Ishikawa (cell line): ENCODE measurements at regions not wholly inside any gene's neighbourhood (a gene's known extent, or its start where the extent isn't known, plus 50 kb on each side); places are given as distances from the start of the nearest gene placed in this dataset.

Source experiments
- CEBPB ChIP-seq: IDR thresholded peaks from 2 replicates; pipeline ENCODE4 v1.6.1; 2012
- CREB1 ChIP-seq: IDR thresholded peaks from 2 replicates; pipeline ENCODE4 v1.6.1; 2012; ENCODE audit warnings: low read depth
- EP300 ChIP-seq: IDR thresholded peaks from 2 replicates; pipeline ENCODE4 v1.6.1; 2012; ENCODE audit warnings: borderline replicate concordance
- NFIC ChIP-seq: IDR thresholded peaks from 2 replicates; pipeline ENCODE4 v1.6.1; 2012
- RAD21 ChIP-seq: IDR thresholded peaks from 2 replicates; pipeline ENCODE4 v1.6.1; 2012; ENCODE audit warnings: low read depth
- TCF12 ChIP-seq: IDR thresholded peaks from 2 replicates; pipeline ENCODE4 v1.6.1; 2012; ENCODE audit warnings: low read depth
- YY1 ChIP-seq: IDR thresholded peaks from 2 replicates; pipeline ENCODE4 v1.6.1; 2012; ENCODE audit warnings: low read depth
- TF ChIP-seq, protein P1 (sequence below): IDR thresholded peaks from 2 replicates; pipeline ENCODE4 v1.6.1; 2012
- TF ChIP-seq, protein P2 (sequence below): IDR thresholded peaks from 2 replicates; pipeline ENCODE4 v1.6.1; 2012; ENCODE audit warnings: low read depth, mild to moderate bottlenecking
- TF ChIP-seq, protein P3 (sequence below): IDR thresholded peaks from 2 replicates; pipeline ENCODE4 v1.6.1; 2012

DNA sequence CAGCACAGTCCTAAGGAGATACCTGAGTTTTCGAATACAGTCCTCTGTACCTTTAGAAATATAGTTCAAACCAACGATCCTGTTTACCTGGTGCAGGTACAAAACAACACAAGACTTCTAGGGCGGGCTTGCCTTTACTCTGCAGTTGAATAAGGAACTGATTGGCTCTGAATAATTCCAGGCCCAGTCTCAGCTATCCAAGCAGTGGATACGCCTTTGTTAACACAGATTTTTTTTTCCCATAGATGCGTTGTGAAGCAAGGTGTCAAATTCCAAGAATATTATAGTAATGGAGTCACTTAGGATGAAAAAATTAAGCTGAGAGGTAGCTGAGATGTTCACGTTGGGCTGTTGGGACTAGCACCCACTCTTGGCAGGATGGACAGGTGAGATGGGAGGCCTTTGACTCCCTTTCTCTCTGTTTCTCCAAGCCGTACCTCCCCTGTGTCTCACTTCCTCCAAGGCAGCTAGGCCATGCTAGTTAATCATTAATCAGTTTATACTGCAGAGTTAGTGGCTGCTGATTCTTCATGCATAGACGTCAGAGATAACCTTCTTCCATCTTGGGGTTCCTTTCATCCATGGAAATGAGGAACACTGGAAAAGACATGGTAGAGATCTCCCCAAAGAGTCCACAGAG is 380.8 kb upstream of the ACVR2A start:
- TF ChIP-seq, protein P1, sequence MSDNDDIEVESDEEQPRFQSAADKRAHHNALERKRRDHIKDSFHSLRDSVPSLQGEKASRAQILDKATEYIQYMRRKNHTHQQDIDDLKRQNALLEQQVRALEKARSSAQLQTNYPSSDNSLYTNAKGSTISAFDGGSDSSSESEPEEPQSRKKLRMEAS, result no peak
- no peak for TF ChIP-seq RAD21
- TF ChIP-seq, protein P2, sequence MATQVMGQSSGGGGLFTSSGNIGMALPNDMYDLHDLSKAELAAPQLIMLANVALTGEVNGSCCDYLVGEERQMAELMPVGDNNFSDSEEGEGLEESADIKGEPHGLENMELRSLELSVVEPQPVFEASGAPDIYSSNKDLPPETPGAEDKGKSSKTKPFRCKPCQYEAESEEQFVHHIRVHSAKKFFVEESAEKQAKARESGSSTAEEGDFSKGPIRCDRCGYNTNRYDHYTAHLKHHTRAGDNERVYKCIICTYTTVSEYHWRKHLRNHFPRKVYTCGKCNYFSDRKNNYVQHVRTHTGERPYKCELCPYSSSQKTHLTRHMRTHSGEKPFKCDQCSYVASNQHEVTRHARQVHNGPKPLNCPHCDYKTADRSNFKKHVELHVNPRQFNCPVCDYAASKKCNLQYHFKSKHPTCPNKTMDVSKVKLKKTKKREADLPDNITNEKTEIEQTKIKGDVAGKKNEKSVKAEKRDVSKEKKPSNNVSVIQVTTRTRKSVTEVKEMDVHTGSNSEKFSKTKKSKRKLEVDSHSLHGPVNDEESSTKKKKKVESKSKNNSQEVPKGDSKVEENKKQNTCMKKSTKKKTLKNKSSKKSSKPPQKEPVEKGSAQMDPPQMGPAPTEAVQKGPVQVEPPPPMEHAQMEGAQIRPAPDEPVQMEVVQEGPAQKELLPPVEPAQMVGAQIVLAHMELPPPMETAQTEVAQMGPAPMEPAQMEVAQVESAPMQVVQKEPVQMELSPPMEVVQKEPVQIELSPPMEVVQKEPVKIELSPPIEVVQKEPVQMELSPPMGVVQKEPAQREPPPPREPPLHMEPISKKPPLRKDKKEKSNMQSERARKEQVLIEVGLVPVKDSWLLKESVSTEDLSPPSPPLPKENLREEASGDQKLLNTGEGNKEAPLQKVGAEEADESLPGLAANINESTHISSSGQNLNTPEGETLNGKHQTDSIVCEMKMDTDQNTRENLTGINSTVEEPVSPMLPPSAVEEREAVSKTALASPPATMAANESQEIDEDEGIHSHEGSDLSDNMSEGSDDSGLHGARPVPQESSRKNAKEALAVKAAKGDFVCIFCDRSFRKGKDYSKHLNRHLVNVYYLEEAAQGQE, result no peak
- no peak for TF ChIP-seq YY1
- TF ChIP-seq EP300, result no peak
- TF ChIP-seq, protein P3, sequence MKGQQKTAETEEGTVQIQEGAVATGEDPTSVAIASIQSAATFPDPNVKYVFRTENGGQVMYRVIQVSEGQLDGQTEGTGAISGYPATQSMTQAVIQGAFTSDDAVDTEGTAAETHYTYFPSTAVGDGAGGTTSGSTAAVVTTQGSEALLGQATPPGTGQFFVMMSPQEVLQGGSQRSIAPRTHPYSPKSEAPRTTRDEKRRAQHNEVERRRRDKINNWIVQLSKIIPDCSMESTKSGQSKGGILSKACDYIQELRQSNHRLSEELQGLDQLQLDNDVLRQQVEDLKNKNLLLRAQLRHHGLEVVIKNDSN, result no peak
- TF ChIP-seq CEBPB, result no peak
- TF ChIP-seq CREB1, result no peak
- no peak for TF ChIP-seq TCF12
- TF ChIP-seq NFIC, result no peak
